Neural progenitor cell (in vitro differentiated cells): ENCODE measurements at regions not wholly inside any gene's neighbourhood (a gene's known extent, or its start where the extent isn't known, plus 50 kb on each side); places are given as distances from the start of the nearest gene placed in this dataset.

ENCODE experiments used
- DNase-seq: peaks from one replicate; pipeline ENCODE4 v3.0.0-alpha.2; 2016; ENCODE audit warnings: low spot score
- H2AFZ ChIP-seq: fragments of 200-600 bp; sonication (generic); replicated peaks from 2 replicates; pipeline ENCODE4 v1.6.1; 2016; ENCODE audit warnings: antibody characterized with exemption
- H3F3A ChIP-seq: fragments of 200-600 bp; sonication (generic); 2 replicates; pipeline ENCODE4 v1.6.1; 2016; ENCODE audit warnings: antibody characterized with exemption, low read depth
- H3K27ac ChIP-seq: fragments of 200-600 bp; sonication (generic); 2 replicates; pipeline ENCODE4 v1.5.1; 2016; ENCODE audit warnings: mild to moderate bottlenecking
- H3K27me3 ChIP-seq: fragments of 200-600 bp; sonication (generic); 2 replicates; pipeline ENCODE4 v1.6.1; 2016; ENCODE audit warnings: mild to moderate bottlenecking, moderate library complexity
- H3K36me3 ChIP-seq: fragments of 200-600 bp; sonication (generic); 2 replicates; pipeline ENCODE4 v1.5.1; 2016
- H3K4me1 ChIP-seq: fragments of 200-600 bp; sonication (generic); 2 replicates; pipeline ENCODE4 v1.6.1; 2016; ENCODE audit warnings: mixed run types
- H3K4me2 ChIP-seq: fragments of 200-600 bp; sonication (generic); 2 replicates; pipeline ENCODE4 v1.6.1; 2016
- H3K4me3 ChIP-seq: fragments of 200-600 bp; sonication (generic); 2 replicates; pipeline ENCODE4 v1.5.1; 2016
- H3K79me2 ChIP-seq: fragments of 200-600 bp; sonication (generic); 2 replicates; pipeline ENCODE4 v1.6.1; 2016; ENCODE audit warnings: low read depth
- H3K9ac ChIP-seq: fragments of 200-600 bp; sonication (generic); 2 replicates; pipeline ENCODE4 v1.6.1; 2016
- H3K9me3 ChIP-seq: fragments of 200-600 bp; sonication (generic); 2 replicates; pipeline ENCODE4 v1.5.1; 2016; ENCODE audit warnings: low read depth
- H4K20me1 ChIP-seq: fragments of 200-600 bp; sonication (generic); 2 replicates; pipeline ENCODE4 v1.6.1; 2016; ENCODE audit warnings: low read depth
- H3K27ac Mint-ChIP-seq: 3 replicates; pipeline ENCODE4 v1.8.0; 2021; ENCODE audit warnings: mixed read lengths
- H3K27me3 Mint-ChIP-seq: 2 replicates; pipeline ENCODE4 v1.8.0; 2022; ENCODE audit warnings: low read depth, mild to moderate bottlenecking, inconsistent platforms, moderate library complexity, mixed read lengths; ENCODE audit not compliant: insufficient read depth
- H3K36me3 Mint-ChIP-seq: 3 replicates; pipeline ENCODE4 v1.8.0; 2021; ENCODE audit warnings: mixed read lengths
- H3K4me1 Mint-ChIP-seq: 3 replicates; pipeline ENCODE4 v1.8.0; 2021; ENCODE audit warnings: mixed read lengths
- H3K4me3 Mint-ChIP-seq: 3 replicates; pipeline ENCODE4 v1.8.0; 2021; ENCODE audit warnings: mild to moderate bottlenecking, moderate library complexity, mixed read lengths
- H3K9me3 Mint-ChIP-seq: 3 replicates; pipeline ENCODE4 v1.8.0; 2020; ENCODE audit warnings: mixed read lengths
- CTCF ChIP-seq: fragments of 200-600 bp; sonication (generic); IDR thresholded peaks from 2 replicates; pipeline ENCODE4 v1.5.1; 2017; ENCODE audit warnings: antibody characterized with exemption, mild to moderate bottlenecking
- EZH2 ChIP-seq: fragments of 200-600 bp; sonication (generic); IDR thresholded peaks from 2 replicates; pipeline ENCODE4 v1.6.1; 2017; ENCODE audit warnings: antibody characterized with exemption, mild to moderate bottlenecking, moderate library complexity
- EZH2phosphoT487 ChIP-seq: fragments of 200-600 bp; sonication (generic); IDR thresholded peaks from 2 replicates; pipeline ENCODE4 v1.6.1; 2017; ENCODE audit warnings: antibody characterized with exemption

- Histone ChIP-seq H2AFZ (peak overlapping the region; percentile 97), H3K9me3 (no peaks in the 10 kb centered on the region), H3K36me3 (no peaks in the 10 kb centered on the region), H3K4me3 (no peak overlapping the region), H3F3A (no peaks in the 10 kb centered on the region), H3K27me3 (no peaks in the 10 kb centered on the region), H3K9ac (no peak overlapping the region), H3K4me2 (no peak overlapping the region), H3K27ac (no peak overlapping the region), H3K79me2 (no peaks in the 10 kb centered on the region), H3K4me1 (peaks cover 19% of the 10 kb centered on the region), H4K20me1 (no peaks in the 10 kb centered on the region)
- no peak for TF ChIP-seq EZH2phosphoT487
- no peak for TF ChIP-seq EZH2
- TF ChIP-seq CTCF = no peak
- peaks cover 25% of the 10 kb centered on the region for H3K4me1 Mint-ChIP-seq
- H3K27me3 Mint-ChIP-seq = no peaks in the 10 kb centered on the region
- DNase-seq = no peak
- H3K36me3 Mint-ChIP-seq = no peaks in the 10 kb centered on the region
- no peak overlapping the region for H3K27ac Mint-ChIP-seq
- no peak overlapping the region for H3K4me3 Mint-ChIP-seq
- H3K9me3 Mint-ChIP-seq = no peaks in the 10 kb centered on the region
Measured at GRCh38 chr17:56045872-56046271, 107.4 kb upstream of the ANKFN1 start.

- H3K4me1 ChIP-seq = peaks cover 19% of the 10 kb centered on the region
- no peaks in the 10 kb centered on the region for H3K27me3 ChIP-seq
- Mint-ChIP-seq H3K4me3 (no peak overlapping the region), H3K4me1 (peaks cover 25% of the 10 kb centered on the region), H3K27me3 (no peaks in the 10 kb centered on the region), H3K36me3 (no peaks in the 10 kb centered on the region), H3K9me3 (peaks cover 3% of the 10 kb centered on the region), H3K27ac (no peak overlapping the region)
- H4K20me1 ChIP-seq = no peaks in the 10 kb centered on the region
- no peaks in the 10 kb centered on the region for H3K36me3 ChIP-seq
- TF ChIP-seq EZH2 = no peak
- no peak for TF ChIP-seq CTCF
- TF ChIP-seq EZH2phosphoT487 = no peak
- no peak overlapping the region for H3K9ac ChIP-seq
- no peak overlapping the region for H3K27ac ChIP-seq
- DNase-seq = no peak
- no peaks in the 10 kb centered on the region for H3K79me2 ChIP-seq
- no peak overlapping the region for H3K4me2 ChIP-seq
- no peaks in the 10 kb centered on the region for H3K9me3 ChIP-seq
- no peak overlapping the region for H2AFZ ChIP-seq
- H3F3A ChIP-seq = no peaks in the 10 kb centered on the region
- H3K4me3 ChIP-seq = no peak overlapping the region
Measured at GRCh38 chr17:56047331-56047730, 105.9 kb upstream of the ANKFN1 start.

- H3F3A ChIP-seq = no peaks in the 10 kb centered on the region
- H3K79me2 ChIP-seq = no peaks in the 10 kb centered on the region
- H3K4me2 ChIP-seq = no peak overlapping the region
- no peaks in the 10 kb centered on the region for H3K36me3 ChIP-seq
- peaks cover 18% of the 10 kb centered on the region for H3K9me3 Mint-ChIP-seq
- no peaks in the 10 kb centered on the region for H3K36me3 Mint-ChIP-seq
- H3K4me1 ChIP-seq = no peaks in the 10 kb centered on the region
- no peak overlapping the region for H2AFZ ChIP-seq
- H3K27ac ChIP-seq = no peak overlapping the region
- H3K4me1 Mint-ChIP-seq = no peaks in the 10 kb centered on the region
- no peaks in the 10 kb centered on the region for H3K27me3 ChIP-seq
- H3K4me3 Mint-ChIP-seq = no peak overlapping the region
- TF ChIP-seq EZH2 (no peak), EZH2phosphoT487 (no peak), CTCF (no peak)
- H3K27ac Mint-ChIP-seq = no peak overlapping the region
- no peaks in the 10 kb centered on the region for H3K9me3 ChIP-seq
- H3K9ac ChIP-seq = no peak overlapping the region
- no peak overlapping the region for H3K4me3 ChIP-seq
- peaks cover 2% of the 10 kb centered on the region for H3K27me3 Mint-ChIP-seq
- no peaks in the 10 kb centered on the region for H4K20me1 ChIP-seq
- DNase-seq = no peak
Measured at GRCh38 chr17:56057869-56058268, 95.4 kb upstream of the ANKFN1 start.

- H3K79me2 ChIP-seq = no peaks in the 10 kb centered on the region
- no peak overlapping the region for H3K27ac Mint-ChIP-seq
- H3F3A ChIP-seq = no peaks in the 10 kb centered on the region
- H3K4me1 Mint-ChIP-seq = no peaks in the 10 kb centered on the region
- no peaks in the 10 kb centered on the region for H3K27me3 ChIP-seq
- H3K9ac ChIP-seq = no peak overlapping the region
- H3K9me3 Mint-ChIP-seq = peaks cover 27% of the 10 kb centered on the region
- peaks cover 7% of the 10 kb centered on the region for H3K4me1 ChIP-seq
- H3K9me3 ChIP-seq = no peaks in the 10 kb centered on the region
- no peak overlapping the region for H3K4me3 Mint-ChIP-seq
- no peak for TF ChIP-seq EZH2phosphoT487
- TF ChIP-seq CTCF = no peak
- no peak for TF ChIP-seq EZH2
- H4K20me1 ChIP-seq = no peaks in the 10 kb centered on the region
- no peak overlapping the region for H3K4me3 ChIP-seq
- no peak overlapping the region for H3K27ac ChIP-seq
- peaks cover 4% of the 10 kb centered on the region for H3K27me3 Mint-ChIP-seq
- H3K36me3 ChIP-seq = no peaks in the 10 kb centered on the region
- H2AFZ ChIP-seq = no peak overlapping the region
- H3K36me3 Mint-ChIP-seq = no peaks in the 10 kb centered on the region
- H3K4me2 ChIP-seq = no peak overlapping the region
- DNase-seq = peak; percentile 70
Measured at GRCh38 chr17:56064506-56064905, 88.8 kb upstream of the ANKFN1 start.
